PC-9 (cell line): ENCODE measurements at regions not wholly inside any gene's neighbourhood (a gene's known extent, or its start where the extent isn't known, plus 50 kb on each side); places are given as distances from the start of the nearest gene placed in this dataset.

Source experiments
- EZH2 ChIP-seq: fragments of 200-600 bp; sonication (generic); IDR thresholded peaks from 2 replicates; pipeline ENCODE4 v1.8.0; 2017; ENCODE audit warnings: antibody characterized with exemption, low read depth
- TF ChIP-seq, protein P1 (sequence below): fragments of 200-600 bp; sonication (generic); conservative IDR thresholded peaks from 2 replicates; pipeline ENCODE4 v1.6.1; 2017; ENCODE audit warnings: mixed run types, antibody characterized with exemption, mild to moderate bottlenecking, moderate library complexity

DNA sequence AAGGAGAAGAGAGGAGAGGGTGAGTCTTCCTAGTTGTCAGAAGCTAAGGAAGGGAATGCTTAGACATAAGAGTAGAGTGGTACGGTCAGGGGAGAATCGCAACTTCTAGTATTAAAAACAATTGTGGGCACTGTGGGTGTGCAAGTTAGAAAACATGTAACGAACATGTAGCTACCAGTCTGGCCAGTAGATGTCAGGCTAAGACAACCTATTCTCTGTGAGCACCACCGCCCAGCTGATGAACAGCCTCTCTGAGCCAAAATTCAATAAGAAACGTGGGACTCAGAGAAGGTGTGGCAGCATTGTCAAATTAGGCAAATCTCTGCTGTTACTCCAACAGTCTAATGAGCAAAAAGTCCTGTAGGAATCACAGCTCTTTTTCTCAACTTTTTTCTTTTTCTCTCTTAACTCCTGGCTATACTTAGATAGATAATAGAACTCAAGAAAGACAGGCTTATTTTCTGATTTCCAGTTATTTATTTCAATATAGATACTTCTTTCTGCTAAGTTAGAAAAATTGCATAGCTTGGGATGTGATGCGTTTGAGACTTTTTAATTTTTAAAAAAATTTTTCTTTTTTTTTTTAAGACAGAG is 186.2 kb downstream of the USP12 start:
- no peak for TF ChIP-seq EZH2
- TF ChIP-seq, protein P1, sequence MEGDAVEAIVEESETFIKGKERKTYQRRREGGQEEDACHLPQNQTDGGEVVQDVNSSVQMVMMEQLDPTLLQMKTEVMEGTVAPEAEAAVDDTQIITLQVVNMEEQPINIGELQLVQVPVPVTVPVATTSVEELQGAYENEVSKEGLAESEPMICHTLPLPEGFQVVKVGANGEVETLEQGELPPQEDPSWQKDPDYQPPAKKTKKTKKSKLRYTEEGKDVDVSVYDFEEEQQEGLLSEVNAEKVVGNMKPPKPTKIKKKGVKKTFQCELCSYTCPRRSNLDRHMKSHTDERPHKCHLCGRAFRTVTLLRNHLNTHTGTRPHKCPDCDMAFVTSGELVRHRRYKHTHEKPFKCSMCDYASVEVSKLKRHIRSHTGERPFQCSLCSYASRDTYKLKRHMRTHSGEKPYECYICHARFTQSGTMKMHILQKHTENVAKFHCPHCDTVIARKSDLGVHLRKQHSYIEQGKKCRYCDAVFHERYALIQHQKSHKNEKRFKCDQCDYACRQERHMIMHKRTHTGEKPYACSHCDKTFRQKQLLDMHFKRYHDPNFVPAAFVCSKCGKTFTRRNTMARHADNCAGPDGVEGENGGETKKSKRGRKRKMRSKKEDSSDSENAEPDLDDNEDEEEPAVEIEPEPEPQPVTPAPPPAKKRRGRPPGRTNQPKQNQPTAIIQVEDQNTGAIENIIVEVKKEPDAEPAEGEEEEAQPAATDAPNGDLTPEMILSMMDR: peak; percentile 89
